ENCODE measurements at regions not wholly inside any gene's neighbourhood (a gene's known extent, or its start where the extent isn't known, plus 50 kb on each side); places are given as distances from the start of the nearest gene placed in this dataset.

DNA sequence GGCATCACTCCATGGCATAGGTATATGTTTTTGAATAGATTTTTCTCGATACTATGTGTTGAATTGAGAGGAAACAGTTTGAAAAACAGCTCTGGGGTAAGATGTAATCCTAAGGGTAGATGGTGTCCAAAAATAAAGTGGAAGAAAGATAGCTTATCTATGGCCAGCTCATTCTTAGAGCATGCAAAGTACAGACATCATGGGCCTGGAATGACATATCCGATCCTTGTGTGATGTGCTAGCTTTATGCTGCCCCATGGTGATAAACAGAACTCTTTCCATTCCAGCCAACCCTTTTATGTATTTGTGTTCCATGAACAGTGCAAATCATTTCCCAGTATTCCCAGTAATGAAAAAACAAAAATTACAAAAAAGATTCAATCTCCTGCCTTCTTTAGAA lies 390.2 kb upstream of the NXPH2 start:
- Histone ChIP-seq H3K27ac (ENCODE audit: low read depth in 1 of 2, low read length in 2 of 2) (no peak overlapping the region), H3K9me3 (ENCODE audit: control insufficient read depth in 4 of 4, low read length in 3 of 4) (no peaks in the 10 kb centered on the region), H3K9ac (ENCODE audit: low read depth in 1 of 2, low read length in 2 of 2) (no peak overlapping the region), H3K36me3 (ENCODE audit: control insufficient read depth in 4 of 4, insufficient read depth in 3 of 4, low read depth in 1 of 4, low read length in 3 of 4) (no peaks in the 10 kb centered on the region), H3K4me3 (ENCODE audit: low read depth in 1 of 3, low read length in 3 of 3) (no peak overlapping the region), H3K27me3 (ENCODE audit: control insufficient read depth in 4 of 4, insufficient read depth in 4 of 4, low read length in 3 of 4) (no peaks in the 10 kb centered on the region), H3K4me1 (ENCODE audit: control insufficient read depth in 4 of 4, insufficient read depth in 4 of 4, low read length in 3 of 4) (no peaks in the 10 kb centered on the region)
- 69% methylated on average over 2 of the region's 2 CpGs for WGBS
- TF ChIP-seq TAF1 (conservative IDR thresholded peaks at IDR 0.05): no peak
- TF ChIP-seq EGR1 (IDR thresholded peaks at IDR 0.05; ENCODE audit: low read depth in 2 of 2): no peak
- no peak for TF ChIP-seq HNF4A (conservative IDR thresholded peaks at IDR 0.05)
- TF ChIP-seq RXRA (IDR thresholded peaks at IDR 0.05): no peak
- TF ChIP-seq, protein P1, sequence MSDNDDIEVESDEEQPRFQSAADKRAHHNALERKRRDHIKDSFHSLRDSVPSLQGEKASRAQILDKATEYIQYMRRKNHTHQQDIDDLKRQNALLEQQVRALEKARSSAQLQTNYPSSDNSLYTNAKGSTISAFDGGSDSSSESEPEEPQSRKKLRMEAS (IDR thresholded peaks at IDR 0.05): no peak
- TF ChIP-seq HNF4G (IDR thresholded peaks at IDR 0.05): no peak
- TF ChIP-seq NR2F2 (IDR thresholded peaks at IDR 0.05): no peak
- TF ChIP-seq RAD21 (IDR thresholded peaks at IDR 0.05): no peak
- no peak for TF ChIP-seq CTCF (IDR thresholded peaks at IDR 0.05; ENCODE audit: low read depth, low read length, missing input control)
- TF ChIP-seq, protein P2, sequence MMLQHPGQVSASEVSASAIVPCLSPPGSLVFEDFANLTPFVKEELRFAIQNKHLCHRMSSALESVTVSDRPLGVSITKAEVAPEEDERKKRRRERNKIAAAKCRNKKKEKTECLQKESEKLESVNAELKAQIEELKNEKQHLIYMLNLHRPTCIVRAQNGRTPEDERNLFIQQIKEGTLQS (IDR thresholded peaks at IDR 0.05): no peak
- TF ChIP-seq FOXA2 (IDR thresholded peaks at IDR 0.05): no peak
- no peak for TF ChIP-seq JUND (IDR thresholded peaks at IDR 0.05)
- TF ChIP-seq, protein P3, sequence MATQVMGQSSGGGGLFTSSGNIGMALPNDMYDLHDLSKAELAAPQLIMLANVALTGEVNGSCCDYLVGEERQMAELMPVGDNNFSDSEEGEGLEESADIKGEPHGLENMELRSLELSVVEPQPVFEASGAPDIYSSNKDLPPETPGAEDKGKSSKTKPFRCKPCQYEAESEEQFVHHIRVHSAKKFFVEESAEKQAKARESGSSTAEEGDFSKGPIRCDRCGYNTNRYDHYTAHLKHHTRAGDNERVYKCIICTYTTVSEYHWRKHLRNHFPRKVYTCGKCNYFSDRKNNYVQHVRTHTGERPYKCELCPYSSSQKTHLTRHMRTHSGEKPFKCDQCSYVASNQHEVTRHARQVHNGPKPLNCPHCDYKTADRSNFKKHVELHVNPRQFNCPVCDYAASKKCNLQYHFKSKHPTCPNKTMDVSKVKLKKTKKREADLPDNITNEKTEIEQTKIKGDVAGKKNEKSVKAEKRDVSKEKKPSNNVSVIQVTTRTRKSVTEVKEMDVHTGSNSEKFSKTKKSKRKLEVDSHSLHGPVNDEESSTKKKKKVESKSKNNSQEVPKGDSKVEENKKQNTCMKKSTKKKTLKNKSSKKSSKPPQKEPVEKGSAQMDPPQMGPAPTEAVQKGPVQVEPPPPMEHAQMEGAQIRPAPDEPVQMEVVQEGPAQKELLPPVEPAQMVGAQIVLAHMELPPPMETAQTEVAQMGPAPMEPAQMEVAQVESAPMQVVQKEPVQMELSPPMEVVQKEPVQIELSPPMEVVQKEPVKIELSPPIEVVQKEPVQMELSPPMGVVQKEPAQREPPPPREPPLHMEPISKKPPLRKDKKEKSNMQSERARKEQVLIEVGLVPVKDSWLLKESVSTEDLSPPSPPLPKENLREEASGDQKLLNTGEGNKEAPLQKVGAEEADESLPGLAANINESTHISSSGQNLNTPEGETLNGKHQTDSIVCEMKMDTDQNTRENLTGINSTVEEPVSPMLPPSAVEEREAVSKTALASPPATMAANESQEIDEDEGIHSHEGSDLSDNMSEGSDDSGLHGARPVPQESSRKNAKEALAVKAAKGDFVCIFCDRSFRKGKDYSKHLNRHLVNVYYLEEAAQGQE (IDR thresholded peaks at IDR 0.05): no peak
- TF ChIP-seq YY1 (IDR thresholded peaks at IDR 0.05): no peak
- TF ChIP-seq ZBTB33 (IDR thresholded peaks at IDR 0.05): no peak
- no peak for TF ChIP-seq SP1 (IDR thresholded peaks at IDR 0.05)
- no peak for TF ChIP-seq FOXA1 (IDR thresholded peaks at IDR 0.05)
- no peak for DNase-seq (ENCODE audit: low spot score)

- WGBS: 82% methylated on average over 2 of the region's 2 CpGs
These were observed 385.4 kb upstream of the NXPH2 start for GRCh38 chr2:139165601-139166000.

More at GRCh38 chr2:139165601-139166000, 385.4 kb upstream of the NXPH2 start:
- Histone ChIP-seq H3K9me3 (ENCODE audit: control insufficient read depth in 4 of 4, low read length in 3 of 4) (no peaks in the 10 kb centered on the region), H3K4me1 (ENCODE audit: control insufficient read depth in 4 of 4, insufficient read depth in 4 of 4, low read length in 3 of 4) (no peaks in the 10 kb centered on the region), H3K27ac (ENCODE audit: low read depth in 1 of 2, low read length in 2 of 2) (no peak overlapping the region), H3K27me3 (ENCODE audit: control insufficient read depth in 4 of 4, insufficient read depth in 4 of 4, low read length in 3 of 4) (no peaks in the 10 kb centered on the region), H3K9ac (ENCODE audit: low read depth in 1 of 2, low read length in 2 of 2) (no peak overlapping the region), H3K4me3 (ENCODE audit: low read depth in 1 of 3, low read length in 3 of 3) (no peak overlapping the region), H3K36me3 (ENCODE audit: control insufficient read depth in 4 of 4, insufficient read depth in 3 of 4, low read depth in 1 of 4, low read length in 3 of 4) (no peaks in the 10 kb centered on the region)
- no peak for DNase-seq (ENCODE audit: low spot score)
- TF ChIP-seq CTCF (IDR thresholded peaks at IDR 0.05; ENCODE audit: low read depth, low read length, missing input control): no peak
- no peak for TF ChIP-seq GABPA (IDR thresholded peaks at IDR 0.05 in 1 of 2, conservative IDR thresholded peaks at IDR 0.05 in 1 of 2)
- no peak for TF ChIP-seq FOXA2 (IDR thresholded peaks at IDR 0.05)
- no peak for TF ChIP-seq EGR1 (IDR thresholded peaks at IDR 0.05; ENCODE audit: low read depth in 2 of 2)

Measured in liver (tissue), 8 donors.